Endothelial cell of umbilical vein (primary cell): ENCODE measurements at regions not wholly inside any gene's neighbourhood (a gene's known extent, or its start where the extent isn't known, plus 50 kb on each side); places are given as distances from the start of the nearest gene placed in this dataset.
"Not testable (repeated sequence)": the region's sequence is repeated elsewhere in the genome, so short reads cannot be mapped to it uniquely, and the experiment has no call there.

Experiments
- BruUV-seq: library from RNA; stranded (reverse); fragments of 400-500 nt; replicated peaks from 2 replicates; lab custom pipeline; 2021; lab: Mats Ljungman, UMichigan
- CTCF ChIA-PET: fragments of 300-600, 350-600 bp; sonication (Branson Sonifier 250); formaldehyde crosslinking; loops from one replicate; lab custom pipeline; 2021; ENCODE audit warnings: antibody characterized with exemption, inconsistent platforms; lab: Charles Lee
- POLR2A ChIA-PET: fragments of 300-600, 350-600 bp; sonication (Branson Sonifier 250); formaldehyde crosslinking; loops from one replicate; lab custom pipeline; 2021; ENCODE audit warnings: antibody characterized with exemption, inconsistent platforms; lab: Charles Lee
- DNase-seq: peaks from one replicate; pipeline ENCODE4 v3.0.0-alpha.2; 2011; ENCODE audit warnings: low read depth, low spot score
- FAIRE-seq: peaks from 2 replicates; lab custom pipeline; 2011; peaks lifted over from hg19 to GRCh38; lab: Jason Lieb, UNC
- H2AFZ ChIP-seq: 2 replicates; pipeline ENCODE4 v1.6.0; 2012; ENCODE audit warnings: low read depth, low read length, control low read depth, inconsistent platforms
- H3K27ac ChIP-seq: 2 replicates; pipeline ENCODE4 v1.5.1; 2011; ENCODE audit warnings: low read depth, mild to moderate bottlenecking, control low read depth, low read length, moderate library complexity; ENCODE audit not compliant: insufficient read depth
- H3K27me3 ChIP-seq, 2 experiments: 2 replicates each; pipeline versions ENCODE4 v1.6.0 to v1.6.1; 2011; ENCODE audit warnings: low read length in 2 of 2, mixed read lengths in 1 of 2; ENCODE audit not compliant: control insufficient read depth in 2 of 2, insufficient read depth in 2 of 2
- H3K36me3 ChIP-seq, 2 experiments: 2 replicates in 1 of 2; 3 replicates in 1 of 2; pipeline ENCODE4 v1.5.1; 2011; ENCODE audit warnings: low read length in 2 of 2, mild to moderate bottlenecking in 1 of 2, moderate library complexity in 1 of 2; ENCODE audit not compliant: control insufficient read depth in 2 of 2, insufficient read depth in 2 of 2; ENCODE audit errors: extremely low read depth in 1 of 2
- H3K4me1 ChIP-seq: 3 replicates; pipeline ENCODE4 v1.5.1; 2011; ENCODE audit warnings: mild to moderate bottlenecking, low read length; ENCODE audit not compliant: control insufficient read depth, insufficient read depth; ENCODE audit errors: extremely low read depth
- H3K4me2 ChIP-seq: 2 replicates; pipeline ENCODE4 v1.6.1; 2011; ENCODE audit warnings: low read length, control low read depth, mixed read lengths; ENCODE audit not compliant: insufficient read depth
- H3K4me3 ChIP-seq, 3 experiments: fragments of 200-600 bp in 1 of 3; sonication (generic), shearing (Covaris generic) in 1 of 3; replicated peaks in 1 of 3; 2 replicates each; pipeline ENCODE4 v1.5.1; 2011 to 2016; ENCODE audit warnings: control low read depth in 3 of 3, low read length in 3 of 3, mild to moderate bottlenecking in 2 of 3, inconsistent platforms in 1 of 3, low read depth in 1 of 3, moderate library complexity in 1 of 3; ENCODE audit not compliant: insufficient read depth in 1 of 3
- H3K79me2 ChIP-seq: 2 replicates; pipeline ENCODE4 v1.6.0; 2012; ENCODE audit warnings: low read length, inconsistent platforms; ENCODE audit not compliant: control insufficient read depth, insufficient read depth
- H3K9ac ChIP-seq: replicated peaks from 2 replicates; pipeline ENCODE3; 2011; ENCODE audit warnings: low read length, control low read depth; ENCODE audit not compliant: insufficient read depth; ENCODE audit errors: extremely low read depth
- H3K9me1 ChIP-seq: replicated peaks from 3 replicates; pipeline ENCODE4 v1.6.0; 2011; ENCODE audit warnings: mild to moderate bottlenecking, low read length; ENCODE audit not compliant: control insufficient read depth, insufficient read depth; ENCODE audit errors: extremely low read depth
- H3K9me3 ChIP-seq: replicated peaks from 2 replicates; pipeline ENCODE4 v1.5.1; 2012; ENCODE audit warnings: low read length, inconsistent platforms; ENCODE audit not compliant: control insufficient read depth, insufficient read depth
- H4K20me1 ChIP-seq: replicated peaks from 2 replicates; pipeline ENCODE3; 2011; ENCODE audit warnings: mild to moderate bottlenecking, low read length; ENCODE audit not compliant: control insufficient read depth, insufficient read depth; ENCODE audit errors: extremely low read depth
- EZH2 ChIP-seq: IDR thresholded peaks from 2 replicates; pipeline ENCODE4 v1.6.1; 2012; ENCODE audit warnings: borderline replicate concordance, low read depth, mild to moderate bottlenecking, moderate library complexity, low read length, inconsistent platforms; ENCODE audit not compliant: severe bottlenecking
- FOS ChIP-seq: IDR thresholded peaks from 2 replicates; pipeline ENCODE4 v1.6.1; 2011; ENCODE audit warnings: mild to moderate bottlenecking, low read length, moderate library complexity, borderline replicate concordance; ENCODE audit not compliant: insufficient read depth
- GATA2 ChIP-seq: IDR thresholded peaks from 2 replicates; pipeline ENCODE4 v1.7.0; 2011; ENCODE audit warnings: low read depth, mild to moderate bottlenecking, moderate library complexity, mixed read lengths, low read length; ENCODE audit not compliant: insufficient read length, insufficient read depth
- JUN ChIP-seq: IDR thresholded peaks from 2 replicates; pipeline ENCODE4 v1.6.1; 2011; ENCODE audit warnings: borderline replicate concordance, low read depth; ENCODE audit not compliant: insufficient read length, insufficient read depth
- MYC ChIP-seq: IDR thresholded peaks from one replicate; pipeline ENCODE4 v1.6.1; 2011; ENCODE audit warnings: mild to moderate bottlenecking, low read depth, low read length
- POLR2A ChIP-seq: IDR thresholded peaks from 2 replicates; pipeline ENCODE4 v1.6.1; 2012; ENCODE audit warnings: low read depth, mild to moderate bottlenecking, control low read depth, low read length
- POLR2AphosphoS5 ChIP-seq: IDR thresholded peaks from 2 replicates; pipeline ENCODE4 v1.6.1; 2012; ENCODE audit warnings: low read depth, mild to moderate bottlenecking, control low read depth, low read length, moderate library complexity; ENCODE audit not compliant: insufficient read depth
- dilution Hi-C: fragments of 300-500 bp; cut with MboI; formaldehyde crosslinking; loops from one replicate; pipeline ENCODE4 v1.15.0; 2019; ENCODE audit warnings: low sequenced_read_pairs; ENCODE audit not compliant: extremely low pct_ligation_motif_present
- intact Hi-C: fragments of 100-400 bp; cut with micrococcal nuclease; formaldehyde crosslinking; loops from one replicate; pipeline ENCODE4 v1.10.0; 2022
- TF ChIP-seq, protein P1 (sequence below), 2 donors: IDR thresholded peaks; 1 replicate in 1 of 2; 2 replicates in 1 of 2; pipeline ENCODE4 v1.5.1; 2011; ENCODE audit warnings: low read length in 2 of 2, mild to moderate bottlenecking in 2 of 2, moderate library complexity in 2 of 2, control low read depth in 1 of 2, inconsistent platforms in 1 of 2, low read depth in 1 of 2; ENCODE audit not compliant: insufficient read depth in 1 of 2; ENCODE audit errors: extremely low read depth in 1 of 2
- TF ChIP-seq, protein P2 (sequence below): IDR thresholded peaks from 2 replicates; pipeline ENCODE4 v1.6.1; 2011; ENCODE audit not compliant: insufficient read depth, insufficient read length

DNA sequence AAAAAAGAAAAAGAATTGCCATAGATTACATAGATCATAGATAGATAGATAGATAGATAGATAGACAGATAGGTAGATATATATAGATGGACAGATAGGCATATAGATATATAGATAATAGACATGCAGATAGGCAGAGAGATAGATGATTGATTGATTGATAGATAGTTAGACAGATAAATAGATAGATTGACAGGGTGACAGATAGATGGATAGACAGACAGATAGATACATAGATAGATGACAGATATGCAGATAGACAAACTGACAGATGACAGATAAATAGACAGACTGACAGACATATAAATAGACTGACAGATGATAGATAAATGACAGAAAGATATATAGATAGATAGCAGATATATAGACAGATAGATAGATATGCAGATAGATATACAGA is 474.0 kb downstream of the IRS2 start:
- Histone ChIP-seq H3K9me1 (no peaks in the 10 kb centered on the region), H3K4me3 (no peak overlapping the region), H3K36me3 (no peaks in the 10 kb centered on the region), H3K9me3 (no peaks in the 10 kb centered on the region), H3K4me2 (no peak overlapping the region), H3K9ac (no peak overlapping the region), H3K4me1 (no peaks in the 10 kb centered on the region), H2AFZ (no peak overlapping the region), H4K20me1 (no peaks in the 10 kb centered on the region), H3K27me3 (no peaks in the 10 kb centered on the region), H3K79me2 (no peaks in the 10 kb centered on the region), H3K27ac (no peak overlapping the region)
- no TSS peak for BruUV-seq
- DNase-seq = no peak
- dilution Hi-C loops = no loop called here
- no peak for FAIRE-seq
- no peak for TF ChIP-seq EZH2
- TF ChIP-seq GATA2 = no peak
- no peak for TF ChIP-seq FOS
- TF ChIP-seq, protein P1, sequence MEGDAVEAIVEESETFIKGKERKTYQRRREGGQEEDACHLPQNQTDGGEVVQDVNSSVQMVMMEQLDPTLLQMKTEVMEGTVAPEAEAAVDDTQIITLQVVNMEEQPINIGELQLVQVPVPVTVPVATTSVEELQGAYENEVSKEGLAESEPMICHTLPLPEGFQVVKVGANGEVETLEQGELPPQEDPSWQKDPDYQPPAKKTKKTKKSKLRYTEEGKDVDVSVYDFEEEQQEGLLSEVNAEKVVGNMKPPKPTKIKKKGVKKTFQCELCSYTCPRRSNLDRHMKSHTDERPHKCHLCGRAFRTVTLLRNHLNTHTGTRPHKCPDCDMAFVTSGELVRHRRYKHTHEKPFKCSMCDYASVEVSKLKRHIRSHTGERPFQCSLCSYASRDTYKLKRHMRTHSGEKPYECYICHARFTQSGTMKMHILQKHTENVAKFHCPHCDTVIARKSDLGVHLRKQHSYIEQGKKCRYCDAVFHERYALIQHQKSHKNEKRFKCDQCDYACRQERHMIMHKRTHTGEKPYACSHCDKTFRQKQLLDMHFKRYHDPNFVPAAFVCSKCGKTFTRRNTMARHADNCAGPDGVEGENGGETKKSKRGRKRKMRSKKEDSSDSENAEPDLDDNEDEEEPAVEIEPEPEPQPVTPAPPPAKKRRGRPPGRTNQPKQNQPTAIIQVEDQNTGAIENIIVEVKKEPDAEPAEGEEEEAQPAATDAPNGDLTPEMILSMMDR (IDR thresholded peaks at IDR 0.05; ENCODE audit: extremely low read depth in 1 of 2, insufficient read depth in 1 of 2, low read depth in 1 of 2, low read length in 2 of 2) = no peak
- no peak for TF ChIP-seq POLR2AphosphoS5
- TF ChIP-seq MYC = no peak
- TF ChIP-seq, protein P2, sequence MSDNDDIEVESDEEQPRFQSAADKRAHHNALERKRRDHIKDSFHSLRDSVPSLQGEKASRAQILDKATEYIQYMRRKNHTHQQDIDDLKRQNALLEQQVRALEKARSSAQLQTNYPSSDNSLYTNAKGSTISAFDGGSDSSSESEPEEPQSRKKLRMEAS = no peak
- TF ChIP-seq POLR2A = no peak
- no peak for TF ChIP-seq JUN
- CTCF ChIA-PET = no interaction called here
- intact Hi-C loops = no loop called here
- POLR2A ChIA-PET = no interaction called here

DNA sequence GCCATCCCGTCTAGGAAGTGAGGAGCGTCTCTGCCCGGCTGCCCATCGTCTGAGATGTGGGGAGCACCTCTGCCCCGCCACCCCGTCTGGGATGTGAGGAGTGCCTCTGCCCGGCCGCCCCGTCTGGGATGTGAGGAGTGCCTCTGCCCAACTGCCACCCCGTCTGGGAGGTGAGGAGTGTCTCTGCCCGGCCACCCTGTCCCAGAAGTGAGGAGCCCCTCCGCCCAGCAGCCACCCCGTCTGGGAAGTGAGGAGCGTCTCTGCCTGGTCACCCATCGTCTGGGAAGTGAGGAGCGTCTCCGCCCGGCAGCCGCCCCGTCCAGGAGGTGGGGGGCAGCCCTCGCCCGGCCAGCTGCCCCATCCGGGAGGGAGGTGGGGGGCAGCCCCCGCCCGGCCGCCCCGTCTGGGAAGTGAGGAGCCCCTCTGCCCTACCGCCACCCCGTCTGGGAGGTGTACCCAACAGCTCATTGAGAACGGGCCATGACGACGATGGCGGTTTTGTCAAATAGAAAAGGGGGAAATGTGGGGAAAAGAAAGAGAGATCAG is 474.9 kb downstream of the IRS2 start:
- H3K36me3 ChIP-seq, H3K9me1 ChIP-seq, CTCF ChIA-PET, H3K79me2 ChIP-seq, FAIRE-seq, BruUV-seq, dilution Hi-C loops, H3K9ac ChIP-seq, intact Hi-C loops, H3K4me1 ChIP-seq, H2AFZ ChIP-seq, H3K27ac ChIP-seq, H3K4me2 ChIP-seq, H3K9me3 ChIP-seq, H3K27me3 ChIP-seq, POLR2A ChIA-PET, H3K4me3 ChIP-seq, DNase-seq, H4K20me1 ChIP-seq: not testable (repeated sequence)
